GM19463 (cell line): ENCODE measurements at regions not wholly inside any gene's neighbourhood (a gene's known extent, or its start where the extent isn't known, plus 50 kb on each side); places are given as distances from the start of the nearest gene placed in this dataset.

ENCODE experiments used
- ATAC-seq: cut with Tn5 transposase; IDR thresholded peaks from one replicate; pipeline ENCODE4 v1.9.1; 2021; ENCODE audit warnings: mild to moderate bottlenecking, moderate library complexity; ENCODE audit not compliant: unreplicated experiment

DNA sequence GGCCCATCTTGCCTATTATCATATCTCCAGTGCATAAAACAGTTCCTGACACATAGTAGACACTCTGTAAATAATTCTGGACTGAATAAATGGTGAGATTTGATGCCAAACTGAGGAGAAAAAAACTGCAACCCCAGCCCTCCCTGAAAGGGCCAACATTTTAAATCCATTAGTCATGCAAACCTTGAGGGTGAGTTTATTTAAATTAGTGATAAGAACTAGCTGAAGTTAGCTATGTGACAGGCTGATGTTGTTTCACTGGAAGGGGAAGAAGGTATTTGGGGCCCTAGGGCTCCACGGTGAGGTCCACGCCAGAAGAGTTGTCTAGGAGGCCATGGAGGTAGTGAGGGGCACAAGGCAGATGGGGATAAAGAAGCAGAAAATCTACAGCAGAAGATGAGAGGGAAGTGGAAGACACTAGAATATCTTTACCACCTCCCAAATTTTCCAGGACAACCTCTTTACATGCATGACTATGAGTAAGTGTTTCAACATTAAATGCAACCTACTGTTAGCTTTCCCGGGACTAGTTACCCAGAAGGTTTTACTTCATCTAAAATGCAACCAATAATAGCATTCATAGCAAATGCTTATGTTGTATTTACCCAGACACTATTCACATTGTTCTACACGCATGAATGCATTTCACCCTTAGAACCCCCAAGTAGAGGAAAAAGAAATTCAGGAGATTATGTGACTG is 183.2 kb upstream of the LYZL1 start:
- no peak for ATAC-seq

DNA sequence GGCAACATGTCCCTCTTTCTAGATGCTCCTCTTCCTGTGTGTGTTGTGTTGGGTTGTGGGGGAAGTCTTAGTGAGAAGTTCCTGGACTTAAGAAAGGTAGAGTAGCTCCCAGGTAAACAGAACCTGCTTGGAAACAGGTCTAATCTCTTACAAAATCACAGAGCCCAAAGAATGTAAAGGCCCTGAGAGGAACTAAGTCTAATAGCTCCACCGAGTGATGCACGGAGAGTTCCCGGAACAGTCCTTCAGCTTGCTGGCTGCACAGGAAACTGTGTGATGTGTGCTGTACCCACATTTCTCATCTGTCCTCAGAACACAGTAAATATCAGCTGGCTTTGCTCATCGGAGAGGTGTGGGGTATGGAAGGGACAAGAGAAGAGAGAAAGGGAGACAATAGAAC is 182.6 kb upstream of the LYZL1 start:
- no peak for ATAC-seq

DNA sequence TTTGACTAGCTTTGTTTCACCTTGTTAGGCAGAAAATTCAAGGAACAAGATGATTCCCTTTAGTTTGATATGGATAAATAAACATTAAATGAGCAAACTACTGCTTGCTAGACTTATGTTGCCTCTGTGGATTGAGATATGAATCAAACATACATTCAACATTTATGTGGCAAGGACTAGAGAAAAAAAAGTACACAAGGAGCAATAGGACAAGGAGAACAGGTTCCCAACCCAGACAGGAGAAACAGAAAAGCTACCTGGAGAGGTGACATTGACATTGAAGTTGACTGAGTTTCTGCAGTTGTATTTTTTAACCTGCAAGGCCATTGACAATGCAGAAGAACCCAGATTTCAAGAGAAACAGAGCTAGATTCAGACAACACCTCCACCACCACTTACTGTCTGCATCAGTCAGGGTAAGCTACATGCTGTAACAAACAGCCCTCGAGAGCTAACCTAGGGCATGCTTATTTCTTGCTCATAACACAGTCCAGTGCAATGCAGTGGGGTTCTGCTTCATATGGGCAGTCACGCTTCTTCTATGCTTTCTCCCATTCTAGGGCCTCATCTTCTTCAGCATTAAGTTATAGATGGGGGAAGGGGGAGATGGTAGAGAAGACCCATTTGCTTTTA is 180.9 kb upstream of the LYZL1 start:
- no peak for ATAC-seq

DNA sequence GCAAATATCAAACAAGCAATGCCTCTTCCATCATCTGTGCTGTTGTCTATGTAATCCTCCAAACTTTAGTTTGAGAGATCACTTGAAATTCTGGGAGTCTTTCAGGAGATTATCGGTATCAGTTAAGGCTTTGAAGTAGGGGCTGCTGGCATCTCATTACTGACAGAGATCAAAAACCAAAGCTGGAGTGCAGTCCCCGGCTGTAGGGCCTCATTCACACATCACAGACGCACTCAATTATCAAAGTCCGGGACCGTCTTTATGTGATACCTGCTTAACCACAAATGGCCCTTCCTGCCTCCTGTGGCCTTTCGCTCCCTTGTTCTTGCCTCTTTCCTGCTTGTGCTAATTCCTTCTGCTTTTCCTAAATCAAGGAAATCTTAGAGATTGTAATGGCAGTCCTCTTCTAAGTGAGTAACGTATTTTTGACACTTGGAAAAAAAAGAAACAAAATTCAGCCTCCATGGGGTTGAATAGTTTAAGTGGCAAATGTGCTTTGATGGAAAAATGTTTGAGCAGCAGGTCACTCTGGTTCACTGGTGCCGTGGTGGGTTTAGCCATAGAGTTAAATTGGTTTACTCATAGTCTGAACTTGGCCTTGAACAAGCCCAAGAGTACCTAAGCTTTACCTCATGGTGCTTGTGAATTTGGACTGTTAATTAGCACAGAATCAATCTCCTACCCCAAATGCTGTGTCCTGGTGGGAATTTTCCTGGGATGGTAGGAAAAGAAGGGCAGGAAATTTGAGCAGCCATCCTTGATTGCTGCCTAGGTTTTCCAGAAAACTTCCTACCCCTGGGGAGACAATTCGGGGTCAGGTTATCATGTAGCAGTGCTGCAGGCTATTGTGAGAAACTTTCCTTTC is 178.9 kb upstream of the LYZL1 start:
- ATAC-seq = no peak

DNA sequence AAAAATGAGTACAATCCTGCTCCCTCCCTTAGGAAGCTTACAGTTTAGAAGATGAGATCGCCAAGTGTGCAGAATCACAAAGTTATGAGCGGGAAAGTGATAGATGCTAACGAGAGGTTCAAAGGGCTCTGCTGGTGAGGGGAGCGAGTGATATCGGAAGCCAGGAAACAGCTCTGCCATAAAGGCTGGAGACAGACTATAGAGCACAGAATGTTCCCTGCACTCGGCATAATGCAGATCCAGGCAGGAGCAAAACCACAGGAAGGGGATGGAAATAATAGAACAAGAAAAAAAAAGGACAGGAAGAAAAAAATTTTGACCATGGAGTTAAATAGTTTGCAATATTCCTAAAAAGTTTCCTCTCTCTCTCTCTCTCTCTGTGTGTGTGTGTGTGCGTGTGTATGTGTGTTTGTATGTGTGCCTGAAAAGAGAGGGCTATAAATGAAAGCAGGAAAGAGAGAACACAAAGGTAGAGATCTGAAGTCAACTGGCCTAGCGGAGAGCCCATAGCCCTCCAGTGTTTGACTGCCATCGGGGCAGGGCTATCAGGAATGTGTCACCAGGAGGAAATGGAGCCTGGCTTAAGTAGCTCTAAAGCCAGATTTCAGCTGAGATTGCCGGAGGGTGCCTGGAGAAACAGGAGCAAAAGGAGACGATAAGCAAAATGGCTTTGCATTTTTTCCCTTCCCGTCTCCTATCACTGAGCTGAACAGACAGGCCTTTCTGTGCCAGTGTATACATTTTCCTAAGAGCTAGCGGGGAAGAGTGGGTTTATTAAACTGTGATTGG is 175.8 kb upstream of the LYZL1 start:
- ATAC-seq = no peak

DNA sequence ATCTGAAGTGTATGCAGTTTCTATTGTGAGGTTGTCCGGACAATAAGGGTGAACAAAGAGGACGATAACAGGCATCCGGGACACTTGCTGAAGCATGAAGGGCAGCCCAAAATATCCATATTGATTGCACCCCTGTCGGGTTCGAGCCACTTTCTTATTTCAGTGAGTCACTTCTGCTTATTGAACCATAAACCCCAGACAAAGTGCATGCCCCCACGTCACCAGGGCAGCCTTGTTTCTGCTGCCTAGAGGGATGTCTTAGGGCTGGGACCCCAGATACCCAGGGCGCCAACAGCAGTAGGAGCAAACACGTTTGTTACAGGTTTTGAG is 175.3 kb upstream of the LYZL1 start:
- no peak for ATAC-seq

DNA sequence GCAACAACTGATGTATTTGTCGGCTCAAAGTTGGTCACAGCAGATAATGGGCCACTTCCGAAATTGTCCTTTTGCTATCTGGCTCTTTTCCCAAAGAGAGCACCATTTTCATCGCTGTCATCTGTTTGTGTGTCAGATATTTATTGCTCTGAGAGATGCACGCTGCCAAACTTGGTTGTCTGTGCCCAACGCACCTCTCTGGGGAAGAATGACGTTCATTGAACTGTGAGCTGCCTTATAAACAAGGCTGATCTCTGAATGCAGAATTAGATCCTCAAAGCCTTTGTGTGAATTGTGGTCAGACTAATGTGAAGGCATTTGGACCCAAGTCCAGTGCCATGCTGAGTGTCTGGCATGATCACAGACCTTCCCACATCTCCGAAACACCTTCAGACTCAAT is 174.7 kb upstream of the LYZL1 start:
- ATAC-seq = no peak

DNA sequence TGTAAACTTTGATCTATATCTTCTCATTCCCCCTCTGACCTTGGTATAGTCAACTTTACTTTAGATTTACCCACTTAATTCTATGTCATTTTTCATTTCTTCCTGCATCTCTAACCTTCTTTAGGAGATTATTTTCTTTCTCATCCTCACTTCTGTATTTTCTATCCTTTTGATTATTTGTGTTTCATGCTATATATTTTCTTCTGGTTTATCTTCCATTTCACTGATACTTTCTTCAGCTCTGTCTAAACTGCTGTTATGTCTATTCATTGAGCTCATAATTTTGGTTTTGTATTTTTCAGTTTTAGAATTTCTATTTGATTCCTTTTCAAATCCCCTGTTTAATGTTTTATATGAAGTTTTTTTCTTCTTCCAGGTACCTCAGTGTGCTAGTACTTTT is 171.1 kb upstream of the LYZL1 start:
- no peak for ATAC-seq

DNA sequence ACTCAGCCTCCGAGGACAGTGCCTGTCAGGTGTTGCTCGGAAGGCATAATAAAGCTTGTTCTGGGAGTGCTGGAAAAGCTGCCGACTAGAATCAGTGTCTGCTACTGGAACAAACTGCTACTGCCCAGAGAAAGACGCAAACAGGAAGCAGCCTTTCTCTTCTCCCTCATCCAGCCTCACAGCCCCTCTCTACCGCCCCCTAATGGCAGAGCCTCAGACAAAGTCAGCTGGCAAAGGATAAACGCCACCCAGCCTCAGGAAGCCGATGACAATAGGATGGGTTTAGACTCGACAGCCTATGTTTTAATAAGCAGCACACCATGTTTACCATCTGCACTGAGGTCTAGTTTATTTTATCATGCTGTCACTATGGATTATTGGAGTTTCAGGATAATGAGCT is 169.5 kb upstream of the LYZL1 start:
- ATAC-seq = no peak

DNA sequence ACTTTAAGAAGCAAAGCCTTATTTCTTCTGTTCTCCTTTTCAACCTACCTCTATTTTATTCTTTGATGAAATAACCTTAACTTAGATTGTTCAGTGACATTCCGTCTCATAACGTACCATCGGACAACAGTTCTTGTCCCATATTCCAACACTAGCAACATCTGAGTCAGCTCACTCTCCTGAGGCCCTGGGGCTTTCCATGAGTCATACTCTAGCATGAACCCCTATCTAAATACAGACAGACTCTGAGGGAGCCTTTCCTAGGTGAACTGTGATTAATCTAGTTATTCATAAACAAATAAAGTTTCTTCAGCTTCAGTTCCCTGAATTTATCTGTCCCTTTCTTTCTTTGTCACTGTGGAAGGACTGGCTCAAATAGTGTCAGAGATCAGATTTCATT is 168.7 kb upstream of the LYZL1 start:
- no peak for ATAC-seq

DNA sequence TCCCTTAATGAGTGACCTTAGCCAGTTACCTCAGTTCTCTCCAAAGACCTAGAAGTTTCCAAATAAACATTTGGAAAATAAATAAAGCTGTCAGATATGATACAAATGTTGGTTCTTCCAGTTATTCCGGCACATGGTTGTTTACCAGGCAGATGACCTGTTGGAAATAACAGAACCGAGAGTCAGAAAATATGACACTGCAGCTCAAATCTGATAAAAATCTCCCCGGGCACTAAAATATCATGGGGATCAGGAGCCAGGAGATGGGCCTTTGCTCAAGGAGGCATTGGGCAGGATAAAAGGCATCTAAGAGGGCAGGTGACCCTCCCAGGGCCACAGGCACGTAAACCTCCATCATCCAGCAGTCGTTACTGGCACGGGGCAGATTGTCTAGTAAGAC is 164.0 kb upstream of the LYZL1 start:
- ATAC-seq = no peak

DNA sequence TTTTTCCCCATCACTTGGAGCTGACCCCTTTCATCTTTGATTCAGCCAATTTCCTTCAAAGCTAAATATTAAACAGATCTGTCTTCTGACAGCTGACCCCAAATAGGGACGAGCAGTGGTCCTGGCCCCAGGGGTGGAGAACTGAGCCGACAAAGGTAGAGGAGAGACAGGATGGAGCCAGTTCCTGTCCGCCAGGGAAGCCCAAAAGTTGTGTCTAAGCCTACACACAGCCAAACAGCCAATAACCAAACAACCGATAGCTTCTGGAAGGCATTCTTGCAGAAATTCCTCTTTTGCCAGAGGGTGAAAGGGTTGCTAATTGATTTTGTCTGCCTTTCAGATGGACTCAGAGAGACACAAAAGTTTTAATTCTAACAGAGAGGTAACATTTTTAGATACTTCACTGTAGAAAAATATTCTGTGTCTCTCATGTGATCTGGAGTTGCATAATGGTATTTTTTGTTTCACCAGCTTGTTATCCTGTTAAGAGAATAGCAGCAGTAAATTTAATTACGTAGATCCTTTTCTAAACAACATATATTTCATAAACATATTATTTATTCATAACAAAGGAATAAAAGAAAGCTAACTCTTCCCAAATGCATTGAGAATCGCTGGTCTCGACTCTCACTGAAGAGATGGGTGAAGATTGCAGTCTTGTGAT is 161.7 kb upstream of the LYZL1 start:
- ATAC-seq = no peak

DNA sequence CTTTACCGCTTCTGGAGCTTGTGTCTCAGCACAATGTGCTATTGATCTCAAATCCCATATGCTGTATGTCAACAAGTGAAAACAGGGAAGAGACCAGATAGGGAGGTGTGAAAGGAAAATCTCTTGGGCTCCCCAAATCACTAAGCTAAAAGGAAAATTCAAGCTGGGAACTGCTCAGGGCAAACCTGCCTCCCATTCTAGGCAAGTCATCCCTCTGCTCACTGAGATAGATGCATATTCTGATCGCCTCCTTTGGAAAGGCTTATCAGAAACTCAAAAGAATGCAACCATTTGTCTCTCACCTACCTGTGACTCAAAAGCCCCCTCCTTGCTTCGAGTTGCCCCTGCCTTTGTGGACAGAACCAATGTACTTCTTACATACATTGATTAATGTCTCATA is 161.1 kb upstream of the LYZL1 start:
- ATAC-seq = no peak

DNA sequence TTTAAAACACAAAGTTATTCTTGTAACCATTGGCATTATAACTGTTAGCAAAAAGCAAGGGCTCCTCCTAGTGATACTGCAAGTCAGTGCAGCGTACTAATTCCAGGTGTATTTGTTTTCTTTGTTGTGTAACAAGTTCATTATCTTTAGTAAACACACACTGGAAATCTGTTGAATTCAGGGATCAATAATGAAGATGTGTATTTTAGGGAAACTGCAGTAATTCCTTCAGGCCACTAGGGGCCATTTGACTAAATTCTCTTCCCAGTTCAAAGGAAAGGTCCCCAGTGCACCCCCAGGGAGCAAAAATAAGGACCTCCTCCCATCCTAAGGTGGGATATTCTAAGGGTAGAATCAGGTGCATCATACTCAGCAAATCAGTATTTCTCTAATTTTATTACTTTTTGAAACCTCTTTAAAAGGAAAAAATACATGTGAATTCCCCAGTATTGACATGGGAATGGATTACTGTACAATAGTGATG is 158.6 kb upstream of the LYZL1 start:
- ATAC-seq = no peak

DNA sequence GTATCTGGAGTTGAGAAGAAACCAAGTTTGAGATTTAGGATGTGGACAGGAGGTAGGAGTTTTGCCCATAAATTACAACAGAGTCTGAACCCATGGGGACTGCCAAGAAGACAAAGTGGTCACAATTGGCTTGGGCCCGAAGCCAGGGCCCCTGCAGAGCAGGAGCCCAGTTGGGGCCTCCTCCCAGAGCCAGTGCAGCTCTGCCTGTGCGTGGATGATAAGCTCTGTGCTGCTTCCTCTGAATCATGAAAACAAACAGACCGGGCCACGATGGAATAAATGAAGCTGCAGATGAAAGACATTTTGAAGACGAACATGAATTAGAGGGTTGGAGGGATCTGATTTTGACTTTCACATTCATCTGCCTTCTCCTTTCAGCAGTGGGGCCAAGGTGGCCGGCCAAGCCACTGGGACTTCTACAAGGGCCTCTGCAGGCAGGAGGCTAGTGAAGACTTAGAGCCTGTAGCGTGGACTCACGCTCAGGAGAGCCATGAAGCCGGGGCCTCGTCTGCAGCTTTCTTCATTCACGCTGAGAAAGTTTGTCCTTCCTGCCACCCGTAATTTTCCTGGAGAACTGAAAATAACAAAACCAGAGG is 156.8 kb upstream of the LYZL1 start:
- ATAC-seq = no peak

DNA sequence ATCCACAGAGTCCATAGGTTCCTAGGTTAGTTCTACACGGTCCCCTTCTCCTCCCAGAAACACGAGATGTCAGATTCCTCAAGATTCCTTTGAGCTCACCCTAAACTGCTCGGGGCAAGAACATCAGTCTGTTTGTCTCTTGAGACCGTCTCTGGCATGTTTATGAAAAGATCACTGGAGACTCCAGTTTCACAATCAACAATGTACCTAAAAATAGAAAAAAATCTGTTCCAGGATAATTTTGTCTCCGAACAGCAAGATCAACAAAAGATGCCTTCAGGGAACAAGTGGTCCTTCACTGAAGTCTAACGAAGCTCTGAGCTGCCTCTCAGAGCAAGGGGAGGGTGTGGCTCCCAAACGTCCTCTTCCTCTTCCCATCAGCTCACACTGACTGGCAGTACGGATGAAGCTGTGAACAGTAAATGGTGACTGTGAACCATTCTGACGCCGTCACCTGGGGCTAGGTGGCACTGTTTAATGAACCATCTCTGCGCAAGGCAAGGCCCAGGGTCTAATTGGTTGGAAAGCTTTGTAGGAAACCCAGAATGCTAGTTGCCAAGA is 156.2 kb upstream of the LYZL1 start:
- ATAC-seq = no peak

DNA sequence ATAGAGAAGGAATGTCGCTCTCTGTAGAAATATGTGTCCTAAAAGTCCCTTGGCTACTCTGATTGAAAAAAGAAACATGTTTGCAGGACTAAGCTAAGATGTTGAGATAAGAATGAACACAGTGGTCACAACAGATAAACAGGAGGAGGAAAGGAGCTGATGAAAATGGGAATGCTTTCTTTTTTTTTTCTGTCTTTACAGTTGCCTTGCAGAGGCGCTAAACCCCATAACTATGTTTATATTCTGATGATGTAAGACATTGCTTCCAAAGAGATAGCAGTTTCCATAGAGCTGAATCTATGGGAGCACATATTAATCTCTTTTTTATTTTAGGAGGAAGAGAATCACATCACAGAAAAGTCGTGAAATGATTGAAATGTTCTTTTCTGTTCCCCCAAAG is 153.5 kb upstream of the LYZL1 start:
- no peak for ATAC-seq

DNA sequence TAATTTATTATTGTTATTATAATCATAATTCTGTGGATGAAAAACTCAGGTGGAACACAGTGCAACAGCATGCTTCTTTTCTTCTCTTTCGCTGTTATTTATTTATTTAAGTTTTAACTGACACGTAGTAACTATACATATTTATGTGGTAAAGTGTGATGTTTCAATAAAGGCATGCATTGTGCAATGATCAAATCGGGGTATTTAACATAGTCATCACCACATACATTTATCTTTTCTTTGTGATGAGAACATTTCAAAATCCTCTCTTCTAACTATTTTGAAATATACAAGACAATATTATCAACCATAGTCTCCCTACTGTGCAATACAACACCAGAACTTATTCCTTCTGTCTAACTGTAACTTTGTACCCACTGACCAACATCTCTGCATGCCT is 152.5 kb upstream of the LYZL1 start:
- ATAC-seq = no peak

DNA sequence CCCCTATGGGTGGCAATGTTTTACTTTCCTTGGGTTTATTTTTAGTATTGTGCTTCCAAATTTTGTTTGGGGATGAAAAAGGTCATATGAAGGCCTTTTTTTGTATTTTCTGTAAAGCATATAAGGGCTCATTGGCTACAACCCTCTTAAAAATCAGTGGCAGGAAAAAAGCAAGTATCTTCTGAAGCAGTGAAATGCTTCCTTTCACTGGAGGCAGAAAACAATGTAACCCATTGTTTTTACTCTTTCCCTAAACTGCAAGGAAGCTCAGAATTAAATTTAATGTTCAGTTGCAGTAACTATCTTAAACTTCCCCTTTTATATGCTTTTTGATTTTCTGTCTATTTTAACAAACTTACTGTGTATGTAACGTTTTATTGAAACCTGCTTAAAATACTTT is 148.7 kb upstream of the LYZL1 start:
- ATAC-seq = no peak

DNA sequence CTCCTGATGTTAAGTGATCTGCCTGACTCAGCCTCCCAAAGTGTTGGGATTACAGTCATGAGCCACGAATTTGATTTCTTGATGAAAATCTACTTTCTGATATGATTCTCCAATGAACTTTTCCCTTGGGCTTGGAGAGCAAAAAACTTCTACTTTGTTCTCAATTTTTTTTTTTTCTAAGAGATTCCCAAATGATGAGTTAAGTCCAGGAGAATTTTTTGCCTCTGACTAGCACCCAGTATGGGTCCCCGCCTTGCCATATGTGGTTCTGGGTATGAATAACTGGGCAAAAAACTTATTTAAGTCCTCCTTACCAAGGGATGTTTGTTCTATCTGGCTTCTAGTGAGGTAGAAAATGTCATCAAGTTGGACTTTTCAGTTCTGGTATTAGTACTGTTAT is 147.9 kb upstream of the LYZL1 start:
- ATAC-seq = no peak
